DND-41 (cell line): ENCODE measurements at regions not wholly inside any gene's neighbourhood (a gene's known extent, or its start where the extent isn't known, plus 50 kb on each side); places are given as distances from the start of the nearest gene placed in this dataset.

Source experiments
- CTCF ChIP-seq: IDR thresholded peaks from 2 replicates; pipeline ENCODE4 v1.5.1; 2012; ENCODE audit warnings: borderline replicate concordance, low read length, moderate library complexity, mild to moderate bottlenecking; ENCODE audit not compliant: poor library complexity, severe bottlenecking; ENCODE audit errors: extremely low read depth
- EZH2 ChIP-seq: IDR thresholded peaks from 3 replicates; pipeline ENCODE4 v1.6.1; 2012; ENCODE audit warnings: borderline replicate concordance, low read depth, mild to moderate bottlenecking, moderate library complexity, low read length, inconsistent platforms; ENCODE audit not compliant: severe bottlenecking

GRCh38 chr2:164287056-164287455 is 334.2 kb downstream of the GRB14 start:
- TF ChIP-seq CTCF: no peak
- no peak for TF ChIP-seq EZH2
